ENCODE measurements at regions not wholly inside any gene's neighbourhood (a gene's known extent, or its start where the extent isn't known, plus 50 kb on each side); places are given as distances from the start of the nearest gene placed in this dataset.

GRCh38 chr6:54640911-54641310 is 205.7 kb upstream of the FAM83B start:
- DNase-seq (ENCODE audit: extremely low read depth in 1 of 4, low spot score in 3 of 4): no peak
- intact Hi-C loops (cut with micrococcal nuclease): no loop called here
- CTCF ChIA-PET (ENCODE audit: low intra/inter-chr PET ratio): no interaction called here
- Histone ChIP-seq H3K9me3 (replicated peaks; ENCODE audit: control insufficient read depth, insufficient read depth, low read depth, low read length) (no peaks in the 10 kb centered on the region), H4K20me1 (replicated peaks; ENCODE audit: control insufficient read depth, insufficient read depth, low read length) (no peaks in the 10 kb centered on the region), H3K4me3 (no peak overlapping the region), H3K4me2 (ENCODE audit: insufficient read depth, low read length) (no peak overlapping the region), H3K27ac (ENCODE audit: extremely low read depth, low read depth, low read length) (no peak overlapping the region), H3K9me1 (ENCODE audit: control insufficient read depth, insufficient read depth, low read length) (no peaks in the 10 kb centered on the region), H3K9ac (ENCODE audit: insufficient read depth in 1 of 2, low read depth in 2 of 2, low read length in 2 of 2) (no peak overlapping the region), H3K36me3 (ENCODE audit: control insufficient read depth, insufficient read depth, low read length) (no peaks in the 10 kb centered on the region), H3K4me1 (replicated peaks in 1 of 2; ENCODE audit: control insufficient read depth in 2 of 2, insufficient read depth in 2 of 2, low read length in 2 of 2) (no peaks in the 10 kb centered on the region), H3K79me2 (ENCODE audit: control insufficient read depth, insufficient read depth, low read length) (no peaks in the 10 kb centered on the region), H3K27me3 (ENCODE audit: control insufficient read depth in 2 of 2, insufficient read depth in 2 of 2, low read length in 2 of 2) (no peaks in the 10 kb centered on the region), H2AFZ (ENCODE audit: low read depth, low read length) (no peak overlapping the region)
- WGBS (ENCODE audit: insufficient coverage, low coverage, missing lambda C conversion rate): 0% methylated on average over 1 of the region's 1 CpG
- FAIRE-seq: no peak
- ATAC-seq: no peak
- in situ Hi-C loops (cut with MboI): no loop called here
- TF ChIP-seq ARNT (IDR thresholded peaks at IDR 0.05) (no peak), TAL1 (IDR thresholded peaks at IDR 0.05) (no peak), GATAD2A (IDR thresholded peaks at IDR 0.05) (no peak), PBX2 (CRISPR knock-in tag; IDR thresholded peaks at IDR 0.05; ENCODE audit: low read depth) (no peak), PBX2 (tag; conservative IDR thresholded peaks at IDR 0.05; ENCODE audit: low read depth) (no peak), DNMT1 (IDR thresholded peaks at IDR 0.05) (no peak), SOX6 (IDR thresholded peaks at IDR 0.05) (no peak), AFF1 (IDR thresholded peaks at IDR 0.05; ENCODE audit: low read depth in 1 of 2, partially characterized antibody in 2 of 2) (no peak), XRCC3 (IDR thresholded peaks at IDR 0.05) (no peak)
- POLR2A ChIA-PET: no interaction called here
- no TSS peak for BruUV-seq (replicated peaks)
